ENCODE measurements at regions not wholly inside any gene's neighbourhood (a gene's known extent, or its start where the extent isn't known, plus 50 kb on each side); places are given as distances from the start of the nearest gene placed in this dataset.

DNA sequence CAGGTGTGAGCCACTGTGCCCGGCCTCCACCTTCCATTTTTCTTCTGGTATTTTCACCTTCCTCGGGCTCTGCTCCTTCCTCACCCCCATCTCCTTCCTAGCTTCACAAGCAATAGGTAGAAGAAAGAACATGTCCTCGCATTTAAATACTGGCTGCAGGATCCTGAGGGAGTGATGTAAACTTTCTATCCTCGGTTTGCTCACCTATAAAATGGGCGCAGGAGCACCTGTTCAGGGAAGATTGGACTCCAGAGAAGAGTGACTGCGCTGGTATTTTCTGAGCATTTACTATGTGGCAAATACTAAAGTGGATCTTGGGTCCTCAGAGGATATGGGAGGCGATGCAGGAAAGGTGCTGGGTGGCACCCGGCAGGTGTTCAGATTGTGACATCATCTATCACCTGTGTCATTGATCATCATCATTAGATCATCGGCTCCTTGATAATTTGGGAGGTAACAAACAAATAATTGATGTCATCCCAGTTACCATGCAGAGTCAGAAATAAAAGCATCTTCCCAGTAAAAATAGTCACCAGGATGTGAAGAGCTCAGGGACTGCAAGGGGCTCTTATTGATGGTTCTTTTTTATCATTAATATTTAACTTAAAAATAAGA, 72.8 kb downstream of the FOXL1 start:
- no peak overlapping the region for H3K4me3 ChIP-seq (ENCODE audit: control insufficient read depth, low read depth, low read length)
- TF ChIP-seq, protein P1, sequence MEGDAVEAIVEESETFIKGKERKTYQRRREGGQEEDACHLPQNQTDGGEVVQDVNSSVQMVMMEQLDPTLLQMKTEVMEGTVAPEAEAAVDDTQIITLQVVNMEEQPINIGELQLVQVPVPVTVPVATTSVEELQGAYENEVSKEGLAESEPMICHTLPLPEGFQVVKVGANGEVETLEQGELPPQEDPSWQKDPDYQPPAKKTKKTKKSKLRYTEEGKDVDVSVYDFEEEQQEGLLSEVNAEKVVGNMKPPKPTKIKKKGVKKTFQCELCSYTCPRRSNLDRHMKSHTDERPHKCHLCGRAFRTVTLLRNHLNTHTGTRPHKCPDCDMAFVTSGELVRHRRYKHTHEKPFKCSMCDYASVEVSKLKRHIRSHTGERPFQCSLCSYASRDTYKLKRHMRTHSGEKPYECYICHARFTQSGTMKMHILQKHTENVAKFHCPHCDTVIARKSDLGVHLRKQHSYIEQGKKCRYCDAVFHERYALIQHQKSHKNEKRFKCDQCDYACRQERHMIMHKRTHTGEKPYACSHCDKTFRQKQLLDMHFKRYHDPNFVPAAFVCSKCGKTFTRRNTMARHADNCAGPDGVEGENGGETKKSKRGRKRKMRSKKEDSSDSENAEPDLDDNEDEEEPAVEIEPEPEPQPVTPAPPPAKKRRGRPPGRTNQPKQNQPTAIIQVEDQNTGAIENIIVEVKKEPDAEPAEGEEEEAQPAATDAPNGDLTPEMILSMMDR (conservative IDR thresholded peaks at IDR 0.05; ENCODE audit: control insufficient read depth, insufficient read depth, low read depth, low read length): no peak
- no peak for DNase-seq (ENCODE audit: low read depth)

DNA sequence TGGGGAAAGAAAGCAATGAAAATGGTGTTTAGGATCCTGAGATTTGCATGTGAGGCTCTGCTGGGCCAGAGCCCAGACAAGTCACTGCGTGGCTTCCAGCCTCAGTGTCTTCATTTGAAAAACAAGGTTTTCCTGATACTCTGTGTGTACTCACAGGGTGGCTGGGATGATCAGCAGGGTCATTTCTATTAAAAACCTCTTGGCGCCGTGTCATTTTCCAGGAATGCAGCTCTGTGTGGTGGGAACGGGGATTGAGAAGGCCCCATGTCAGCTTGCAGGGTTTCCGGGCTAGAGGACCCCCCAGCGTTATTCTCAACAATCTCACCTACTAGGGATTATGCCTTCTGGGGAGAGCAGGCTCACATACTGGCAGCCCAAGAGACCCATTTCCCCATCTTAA, 73.5 kb downstream of the FOXL1 start:
- TF ChIP-seq, protein P1 (conservative IDR thresholded peaks at IDR 0.05; ENCODE audit: control insufficient read depth, insufficient read depth, low read depth, low read length): no peak
- H3K4me3 ChIP-seq (ENCODE audit: control insufficient read depth, low read depth, low read length): no peak overlapping the region
- no peak for DNase-seq (ENCODE audit: low read depth)

DNA sequence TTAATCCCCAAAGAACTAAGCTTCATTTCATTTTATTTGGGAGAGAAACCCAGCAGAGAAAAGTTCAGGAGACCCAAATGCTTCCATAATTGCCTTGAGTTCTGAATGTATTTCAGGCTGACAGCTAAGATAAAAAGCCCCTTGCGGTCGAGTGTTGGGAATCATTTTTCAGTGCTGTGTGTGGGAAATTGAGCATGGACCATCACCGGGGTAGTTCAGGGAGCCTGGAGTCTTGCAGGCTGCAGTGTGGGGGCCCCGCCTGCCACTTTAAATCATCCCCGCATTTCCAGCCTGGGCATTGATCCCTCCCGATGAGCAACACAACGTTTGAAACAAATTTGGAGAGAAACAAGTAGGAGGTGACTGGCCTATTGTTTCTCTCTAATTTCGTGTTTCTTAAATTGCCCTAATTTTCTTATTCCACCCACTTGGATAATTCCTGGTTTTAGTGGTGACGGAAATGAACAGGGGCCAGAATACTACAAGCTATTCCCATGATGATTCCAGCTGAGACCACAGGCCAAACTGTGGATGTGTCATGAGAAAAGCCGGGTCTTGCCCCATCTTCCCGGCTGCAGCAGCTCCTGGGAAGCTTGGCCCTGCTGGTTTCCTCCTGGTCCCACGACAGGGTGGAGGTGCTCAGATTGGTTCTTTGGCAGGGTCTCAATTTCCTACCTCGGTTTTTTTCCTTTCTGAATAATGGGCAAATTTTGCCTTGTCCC, 75.1 kb downstream of the FOXL1 start:
- TF ChIP-seq, protein P1 (conservative IDR thresholded peaks at IDR 0.05; ENCODE audit: control insufficient read depth, insufficient read depth, low read depth, low read length): no peak
- H3K4me3 ChIP-seq (ENCODE audit: control insufficient read depth, low read depth, low read length): no peak overlapping the region
- peak; percentile 94 for DNase-seq (ENCODE audit: low read depth)

DNA sequence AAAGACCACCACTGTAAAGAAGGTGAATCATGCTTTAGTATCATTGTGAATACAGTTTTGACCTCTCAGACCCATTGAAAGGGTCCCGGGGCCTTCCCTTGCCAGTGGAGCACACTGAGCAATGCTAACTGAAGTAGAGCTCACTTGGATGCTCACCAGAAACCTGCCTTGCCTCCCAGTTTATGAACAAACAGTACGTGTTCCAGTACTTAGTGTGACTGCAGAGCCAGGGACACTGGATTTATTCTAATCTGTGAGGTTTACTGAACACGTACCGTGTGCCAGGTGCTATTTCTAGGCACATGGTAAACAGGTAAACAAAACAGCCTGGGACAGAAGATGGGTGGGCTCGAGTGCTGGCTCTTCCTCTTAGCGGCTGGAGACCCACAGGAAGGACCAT, 79.6 kb downstream of the FOXL1 start:
- DNase-seq (ENCODE audit: low read depth): no peak
- TF ChIP-seq, protein P1 (conservative IDR thresholded peaks at IDR 0.05; ENCODE audit: control insufficient read depth, insufficient read depth, low read depth, low read length): no peak
- no peak overlapping the region for H3K4me3 ChIP-seq (ENCODE audit: control insufficient read depth, low read depth, low read length)

DNA sequence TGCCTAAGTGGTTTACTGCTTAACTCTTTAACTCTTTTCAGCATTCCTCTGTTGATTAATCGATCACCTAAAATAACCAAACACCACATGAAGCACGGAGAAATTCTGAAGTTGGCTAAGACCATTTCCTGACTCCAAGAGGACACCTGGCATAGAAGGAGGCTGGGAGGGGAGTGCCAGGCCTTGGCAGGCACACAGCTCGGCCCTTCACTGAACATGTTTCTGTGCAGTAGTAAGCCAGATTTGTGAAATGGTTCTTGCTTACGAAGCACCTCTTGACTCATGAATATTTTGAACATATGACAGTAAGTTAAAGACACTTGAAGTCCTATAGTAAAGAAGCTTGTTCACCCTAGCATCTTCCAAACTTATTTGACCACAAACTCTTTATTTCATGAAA, 82.3 kb downstream of the FOXL1 start:
- TF ChIP-seq, protein P1 (conservative IDR thresholded peaks at IDR 0.05; ENCODE audit: control insufficient read depth, insufficient read depth, low read depth, low read length): no peak
- DNase-seq (ENCODE audit: low read depth): no peak
- no peak overlapping the region for H3K4me3 ChIP-seq (ENCODE audit: control insufficient read depth, low read depth, low read length)

DNA sequence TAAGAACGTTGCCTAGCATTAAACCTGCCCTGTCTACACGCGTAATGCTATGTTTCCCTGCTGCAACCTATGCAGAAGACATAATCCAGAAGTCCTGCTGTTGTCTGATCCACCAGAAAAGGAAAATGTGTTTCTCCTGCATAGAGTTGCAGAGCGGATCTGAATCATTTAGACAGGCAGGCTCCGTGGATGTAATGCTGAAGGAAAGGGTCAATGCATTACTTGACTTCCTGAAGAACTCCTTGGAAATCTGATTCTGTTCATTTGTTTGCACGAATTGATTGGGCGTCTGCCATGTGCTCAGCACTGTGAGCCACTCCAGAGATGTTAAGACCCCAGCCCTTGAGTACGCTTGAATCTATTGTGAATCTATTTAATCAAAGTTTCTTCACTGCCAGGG, 83.4 kb downstream of the FOXL1 start:
- no peak overlapping the region for H3K4me3 ChIP-seq (ENCODE audit: control insufficient read depth, low read depth, low read length)
- TF ChIP-seq, protein P1 (conservative IDR thresholded peaks at IDR 0.05; ENCODE audit: control insufficient read depth, insufficient read depth, low read depth, low read length): no peak
- DNase-seq (ENCODE audit: low read depth): peak; percentile 65

All from fibroblast of mammary gland (primary cell).